ENCODE measurements at regions not wholly inside any gene's neighbourhood (a gene's known extent, or its start where the extent isn't known, plus 50 kb on each side); places are given as distances from the start of the nearest gene placed in this dataset.

DNA sequence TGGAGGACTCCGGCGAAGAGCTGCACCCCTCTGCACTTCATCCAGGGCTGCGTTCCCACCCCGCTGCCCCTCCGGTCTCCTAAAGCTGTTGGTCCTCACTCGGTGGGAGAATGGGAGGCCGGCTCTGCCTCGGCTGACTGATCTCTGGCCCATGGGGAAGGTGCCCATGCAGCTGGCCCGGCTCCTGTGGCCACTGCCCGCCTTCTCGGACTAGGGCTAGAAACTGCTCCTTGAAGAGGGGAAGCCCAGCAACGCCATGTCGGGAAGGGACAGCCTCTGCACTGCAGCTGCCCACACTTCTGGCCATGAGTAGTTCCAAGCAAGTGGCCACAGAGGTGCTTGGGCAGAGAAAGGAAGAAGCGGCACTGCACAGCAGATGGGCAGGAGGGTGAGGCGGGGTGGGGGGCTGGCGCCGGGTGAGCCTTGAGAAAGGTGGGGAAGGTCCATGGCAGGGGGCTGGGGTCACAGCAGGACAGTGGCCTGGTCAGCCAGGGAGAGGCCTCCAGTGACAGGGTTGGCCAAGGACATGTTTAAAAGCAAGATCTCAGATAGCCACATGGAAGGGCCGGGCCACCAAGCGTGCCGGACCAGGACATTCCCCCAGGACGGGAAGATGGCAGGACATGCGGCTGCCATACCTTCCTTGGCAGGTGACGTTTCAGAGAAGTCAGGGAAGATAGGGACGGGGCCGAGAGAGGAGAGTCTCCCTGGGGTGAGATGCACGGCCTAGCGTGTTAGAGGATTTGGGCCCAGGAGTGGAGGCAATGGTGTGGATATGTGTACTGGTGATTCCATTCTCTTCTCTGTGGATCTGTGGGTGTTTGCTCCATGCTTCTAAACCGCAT is 158.8 kb upstream of the HDAC4 start:
- Histone ChIP-seq H3F3A (ENCODE audit: insufficient read depth, low read length) (no peaks in the 10 kb centered on the region), H3K4me1 (ENCODE audit: insufficient read depth, low read length, severe bottlenecking) (no peaks in the 10 kb centered on the region), H3K79me2 (ENCODE audit: insufficient read depth, low read length) (no peaks in the 10 kb centered on the region), H3K9ac (ENCODE audit: low read length) (no peak overlapping the region), H3K27me3 (ENCODE audit: insufficient read depth, low read length) (no peaks in the 10 kb centered on the region), H3K4me3 (ENCODE audit: low read depth, low read length, poor library complexity, severe bottlenecking) (no peak overlapping the region), H3K9me2 (ENCODE audit: low read depth, low read length) (no peaks in the 10 kb centered on the region), H4K20me1 (ENCODE audit: insufficient read depth, low read length) (no peaks in the 10 kb centered on the region), H3K4me2 (ENCODE audit: low read length) (no peak overlapping the region), H3K36me3 (ENCODE audit: insufficient read depth, low read length) (no peaks in the 10 kb centered on the region), H3K27ac (ENCODE audit: low read depth, low read length, poor library complexity, severe bottlenecking) (no peak overlapping the region), H2AFZ (ENCODE audit: low read length) (no peak overlapping the region), H3K9me3 (ENCODE audit: low read length) (no peaks in the 10 kb centered on the region)
- TF ChIP-seq CTCF (IDR thresholded peaks at IDR 0.05; ENCODE audit: low read length): no peak
- no peak for TF ChIP-seq EZH2 (IDR thresholded peaks at IDR 0.05; ENCODE audit: borderline replicate concordance, low read length)

DNA sequence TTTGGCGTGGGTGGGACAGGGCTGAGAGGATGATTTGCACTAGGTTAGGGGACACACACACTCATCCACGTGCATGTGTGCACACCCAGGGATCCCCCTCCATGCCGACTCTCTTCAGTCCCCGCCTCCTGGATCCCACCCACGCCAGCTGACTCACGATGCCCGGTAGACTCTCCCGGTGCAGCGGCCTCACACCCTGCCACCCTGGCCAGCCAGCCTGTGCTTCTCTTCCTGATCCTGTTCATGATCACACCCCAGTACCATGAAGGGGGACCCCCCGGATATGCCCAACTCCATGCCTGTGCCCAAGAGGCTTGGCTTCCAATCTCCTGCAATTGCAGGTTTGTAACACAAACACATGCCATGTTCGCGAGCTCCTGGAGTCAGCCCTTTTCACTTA is 157.8 kb upstream of the HDAC4 start:
- TF ChIP-seq CTCF (IDR thresholded peaks at IDR 0.05; ENCODE audit: low read length) (no peak), EZH2 (IDR thresholded peaks at IDR 0.05; ENCODE audit: borderline replicate concordance, low read length) (no peak)
- Histone ChIP-seq H3K27me3 (ENCODE audit: insufficient read depth, low read length) (no peaks in the 10 kb centered on the region), H3K4me1 (ENCODE audit: insufficient read depth, low read length, severe bottlenecking) (no peaks in the 10 kb centered on the region), H2AFZ (ENCODE audit: low read length) (no peak overlapping the region), H3K9ac (ENCODE audit: low read length) (no peak overlapping the region), H4K20me1 (ENCODE audit: insufficient read depth, low read length) (no peaks in the 10 kb centered on the region), H3K4me2 (ENCODE audit: low read length) (no peak overlapping the region), H3K9me2 (ENCODE audit: low read depth, low read length) (no peaks in the 10 kb centered on the region), H3K27ac (ENCODE audit: low read depth, low read length, poor library complexity, severe bottlenecking) (no peak overlapping the region), H3K79me2 (ENCODE audit: insufficient read depth, low read length) (no peaks in the 10 kb centered on the region), H3K36me3 (ENCODE audit: insufficient read depth, low read length) (no peaks in the 10 kb centered on the region), H3F3A (ENCODE audit: insufficient read depth, low read length) (no peaks in the 10 kb centered on the region), H3K4me3 (ENCODE audit: low read depth, low read length, poor library complexity, severe bottlenecking) (no peak overlapping the region), H3K9me3 (ENCODE audit: low read length) (no peaks in the 10 kb centered on the region)

- Histone ChIP-seq H3K79me2 (ENCODE audit: insufficient read depth, low read length) (no peaks in the 10 kb centered on the region), H3K9ac (ENCODE audit: low read length) (no peak overlapping the region), H4K20me1 (ENCODE audit: insufficient read depth, low read length) (no peaks in the 10 kb centered on the region), H3K9me2 (ENCODE audit: low read depth, low read length) (no peaks in the 10 kb centered on the region), H3K4me3 (ENCODE audit: low read depth, low read length, poor library complexity, severe bottlenecking) (no peak overlapping the region), H3K27me3 (ENCODE audit: insufficient read depth, low read length) (no peaks in the 10 kb centered on the region), H2AFZ (ENCODE audit: low read length) (no peak overlapping the region), H3F3A (ENCODE audit: insufficient read depth, low read length) (no peaks in the 10 kb centered on the region), H3K9me3 (ENCODE audit: low read length) (no peaks in the 10 kb centered on the region), H3K4me2 (ENCODE audit: low read length) (no peak overlapping the region), H3K36me3 (ENCODE audit: insufficient read depth, low read length) (no peaks in the 10 kb centered on the region), H3K27ac (ENCODE audit: low read depth, low read length, poor library complexity, severe bottlenecking) (no peak overlapping the region), H3K4me1 (ENCODE audit: insufficient read depth, low read length, severe bottlenecking) (no peaks in the 10 kb centered on the region)
- TF ChIP-seq EZH2 (IDR thresholded peaks at IDR 0.05; ENCODE audit: borderline replicate concordance, low read length) (no peak), CTCF (IDR thresholded peaks at IDR 0.05; ENCODE audit: low read length) (no peak)
Measured at GRCh38 chr2:239557516-239557915, 156.7 kb upstream of the HDAC4 start.

All from OCI-LY1 (cell line).